ENCODE measurements at regions not wholly inside any gene's neighbourhood (a gene's known extent, or its start where the extent isn't known, plus 50 kb on each side); places are given as distances from the start of the nearest gene placed in this dataset.

- TF ChIP-seq MAZ (IDR thresholded peaks at IDR 0.05; ENCODE audit: borderline replicate concordance, low read depth, low read length) (no peak), HMGXB4 (CRISPR knock-in tag; IDR thresholded peaks at IDR 0.05; ENCODE audit: borderline replicate concordance) (no peak), REST (IDR thresholded peaks at IDR 0.05) (no peak), CTCF (IDR thresholded peaks at IDR 0.05) (no peak), USF2 (IDR thresholded peaks at IDR 0.05) (no peak), POLR2A (IDR thresholded peaks at IDR 0.05; ENCODE audit: low read length) (no peak), CBX8 (IDR thresholded peaks at IDR 0.05) (no peak), RAD21 (conservative IDR thresholded peaks at IDR 0.05 in 1 of 2, IDR thresholded peaks at IDR 0.05 in 1 of 2) (no peak)
Observed at GRCh38 chr16:86145669-86146068, 246.7 kb downstream of the IRF8 start.

Measured in A549 (cell line).